Activated CD4-positive, CD25-positive, alpha-beta regulatory T cell treated with anti-CD3 and anti-CD28 coated beads, Interleukin-2, amount 50 U/mL, for 72 hours (primary cell): ENCODE measurements at regions not wholly inside any gene's neighbourhood (a gene's known extent, or its start where the extent isn't known, plus 50 kb on each side); places are given as distances from the start of the nearest gene placed in this dataset.

Experiments
- DNase-seq: peaks from one replicate; pipeline ENCODE4 v3.0.0; 2021

DNA sequence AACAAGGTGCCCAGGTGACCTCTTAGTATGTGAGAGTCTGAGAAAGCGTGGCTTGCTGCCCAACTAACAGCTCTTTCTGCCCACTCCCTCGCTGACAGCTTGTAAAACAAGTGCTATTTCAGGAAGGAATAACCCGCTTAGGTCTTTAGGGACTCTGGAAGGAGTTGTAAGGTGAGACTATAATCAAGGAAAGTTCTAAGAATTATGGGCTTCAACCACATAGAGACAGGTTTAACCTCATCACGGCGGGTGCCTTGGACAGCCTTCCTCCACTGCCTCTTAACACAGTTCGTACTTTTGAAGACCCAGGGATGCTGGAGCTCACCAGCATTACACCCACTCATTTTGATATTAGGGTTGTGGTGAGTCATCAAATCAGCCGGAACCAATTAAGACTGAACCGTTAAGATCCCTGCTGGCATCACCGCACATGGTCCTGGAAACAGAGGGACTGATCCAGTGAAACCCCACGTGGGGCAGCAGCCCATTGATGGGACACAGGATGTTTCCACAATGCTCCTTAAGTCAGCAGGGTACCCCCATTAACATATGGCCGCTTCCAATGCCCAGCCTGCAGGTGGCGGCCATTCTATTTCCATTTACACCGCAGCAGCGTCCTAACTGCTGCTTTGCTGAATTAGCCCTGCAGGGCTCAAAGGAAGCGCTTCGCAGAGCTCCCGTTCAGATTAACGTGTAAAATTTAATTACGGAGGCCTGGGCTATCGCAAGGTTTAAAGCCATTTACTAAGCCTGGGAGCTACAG is 176.6 kb upstream of the SDK2 start:
- no peak for DNase-seq

DNA sequence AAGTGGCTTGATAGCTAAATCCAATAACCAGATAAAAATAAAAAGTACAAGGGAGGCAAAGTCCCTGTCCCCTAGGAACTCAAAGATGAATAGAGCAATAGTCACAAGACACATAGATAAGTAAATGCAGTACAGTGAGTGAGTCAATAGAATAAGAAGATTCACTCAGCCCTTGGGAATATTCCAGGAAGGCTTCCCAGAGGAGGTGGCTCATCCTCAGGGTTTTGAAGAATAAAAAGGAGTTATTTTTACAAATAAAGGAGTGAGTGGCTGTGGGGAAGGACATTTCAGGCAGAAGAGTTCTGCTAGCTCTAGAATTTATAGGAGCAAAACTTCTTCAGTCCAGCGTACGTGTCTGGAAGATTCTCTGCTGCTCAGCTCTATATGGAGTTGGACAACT is 177.4 kb upstream of the SDK2 start:
- DNase-seq = no peak

DNA sequence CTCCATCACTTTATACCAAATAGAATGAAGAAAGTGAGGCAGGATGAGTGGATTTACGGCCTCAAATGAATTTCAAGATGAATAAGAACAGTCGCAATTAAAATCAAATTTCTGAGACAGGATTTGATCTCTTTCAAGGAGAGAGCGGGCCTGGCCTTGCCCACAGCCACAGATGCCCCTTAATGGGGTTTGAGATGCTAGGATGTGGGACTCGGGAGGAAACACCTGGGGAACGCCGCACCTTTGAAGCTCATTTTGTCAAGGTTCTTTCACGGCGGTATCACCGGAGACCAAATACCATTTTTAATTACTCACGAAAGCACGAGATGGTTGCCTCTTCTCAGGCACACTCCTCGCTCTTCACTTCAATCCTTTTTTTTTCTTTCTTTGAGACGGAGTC is 178.1 kb upstream of the SDK2 start:
- DNase-seq = no peak

DNA sequence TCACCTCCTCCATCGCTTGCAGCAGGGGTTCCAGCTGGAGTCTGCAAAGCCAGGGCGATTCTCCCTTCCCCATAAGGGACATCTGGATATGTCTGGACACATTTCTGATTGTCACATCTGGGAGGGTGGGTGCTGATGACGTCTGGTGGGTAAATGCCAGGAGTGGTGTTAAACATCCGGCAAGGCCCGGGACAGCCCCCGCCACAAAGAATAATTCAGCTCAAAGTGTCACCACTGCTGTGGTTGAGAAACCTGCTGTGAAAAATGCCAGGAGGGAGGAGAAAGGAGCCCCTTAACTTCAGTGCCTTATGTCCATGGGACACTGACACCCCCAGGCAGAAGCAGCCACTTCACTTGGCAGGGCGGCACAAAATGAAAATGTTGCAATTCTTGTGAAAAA is 179.4 kb upstream of the SDK2 start:
- no peak for DNase-seq

DNA sequence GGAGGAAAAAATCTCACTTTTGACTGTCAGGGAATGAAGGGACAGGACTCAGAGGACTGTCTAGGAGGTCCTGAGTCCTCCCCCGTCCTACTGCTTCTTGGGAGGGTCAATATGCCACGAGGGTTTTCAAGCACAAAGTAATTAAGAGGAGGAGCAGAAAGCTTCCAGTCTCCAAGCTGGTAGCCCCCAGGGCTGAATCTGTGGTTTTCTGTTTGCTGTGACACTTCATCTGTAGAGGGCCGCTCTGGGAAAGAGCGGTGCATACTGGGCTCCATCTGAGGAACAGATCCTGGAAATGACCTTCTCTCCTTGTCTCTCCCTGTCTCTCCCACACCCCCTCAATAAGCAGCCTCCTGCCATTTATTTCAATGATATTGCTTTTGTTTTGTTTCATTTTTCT is 180.1 kb upstream of the SDK2 start:
- no peak for DNase-seq

DNA sequence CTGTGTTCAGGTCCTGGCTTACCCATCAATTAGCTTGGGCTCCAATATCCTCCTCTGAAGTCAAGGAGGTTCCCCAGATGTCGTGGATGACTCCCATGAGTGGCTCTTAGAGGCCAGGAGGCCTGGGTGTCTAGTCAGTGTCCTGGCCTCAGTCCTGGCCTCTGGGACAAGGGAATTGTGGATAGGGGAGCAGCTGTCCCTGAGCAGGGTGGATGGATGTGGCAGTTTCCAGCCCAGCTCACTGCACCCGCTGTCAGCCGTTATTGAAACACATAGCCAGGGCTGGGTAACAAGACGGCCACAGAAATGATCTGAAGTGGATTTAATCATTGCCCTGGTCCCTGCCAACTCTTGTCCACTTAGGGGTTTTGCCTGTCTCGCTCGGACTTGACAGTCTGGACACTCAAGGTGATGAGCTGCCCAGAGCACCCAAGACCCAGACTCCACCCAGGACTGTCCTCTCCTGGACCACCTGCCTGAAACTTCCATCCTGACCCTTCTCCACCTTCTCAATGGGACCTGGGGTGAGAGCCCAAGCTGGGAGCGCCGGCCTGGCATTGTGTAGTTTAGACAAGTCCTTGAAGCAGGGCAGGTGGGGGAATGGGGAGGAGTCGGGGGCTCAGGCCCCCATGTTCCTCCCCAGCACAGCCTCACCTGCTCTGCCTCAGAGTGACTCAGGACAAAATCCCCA is 182.1 kb upstream of the SDK2 start:
- DNase-seq = no peak

DNA sequence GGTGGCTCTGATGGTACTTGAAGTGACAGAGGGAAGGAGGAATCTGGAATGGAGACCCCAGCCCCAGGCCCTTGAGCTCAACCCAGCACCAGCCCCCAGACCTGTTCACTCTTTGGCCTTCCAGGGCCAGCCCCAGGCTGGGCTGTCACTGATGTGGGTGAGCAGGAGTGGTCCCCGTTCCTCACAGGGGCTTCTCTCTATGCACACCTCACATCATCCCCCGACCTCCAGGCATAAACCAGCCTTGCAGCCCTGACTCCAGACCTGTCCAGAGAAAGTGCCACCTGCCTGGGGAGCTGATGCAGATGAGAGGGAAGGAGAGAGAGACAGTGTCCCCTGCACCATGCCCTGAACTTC is 182.6 kb upstream of the SDK2 start:
- DNase-seq = no peak

DNA sequence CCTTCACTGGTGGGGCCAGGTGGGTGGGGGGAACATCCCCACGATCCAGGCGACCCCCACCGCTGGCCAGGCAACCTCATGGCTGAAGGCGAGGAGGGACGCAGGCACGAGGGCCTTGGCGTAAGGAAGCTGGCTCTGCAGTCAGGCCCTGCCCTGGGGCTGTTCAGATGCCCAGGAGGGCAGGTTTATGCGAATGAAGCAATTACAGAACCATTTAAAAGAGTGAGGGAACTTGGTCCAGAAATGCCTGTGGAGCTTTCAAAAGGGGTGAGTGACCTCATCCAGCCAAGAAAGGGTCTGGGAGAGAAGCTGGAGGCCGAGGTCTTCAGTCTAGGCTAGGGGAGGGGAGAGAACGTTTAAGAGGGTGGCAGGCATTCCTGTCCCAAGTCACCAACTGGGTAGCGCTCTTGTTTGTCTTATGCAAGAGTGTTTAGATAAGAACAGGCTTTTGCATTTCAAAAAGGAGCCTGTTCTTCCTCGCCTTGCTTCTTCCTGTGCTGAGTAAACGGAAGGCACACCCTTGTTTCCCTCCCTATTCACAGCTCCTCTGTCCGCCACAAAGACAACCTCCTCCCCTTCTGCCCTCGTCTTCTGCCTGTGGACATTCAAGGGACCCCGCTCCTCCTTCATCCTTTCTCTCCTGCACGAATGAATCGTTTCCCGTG is 183.5 kb upstream of the SDK2 start:
- DNase-seq = no peak

DNA sequence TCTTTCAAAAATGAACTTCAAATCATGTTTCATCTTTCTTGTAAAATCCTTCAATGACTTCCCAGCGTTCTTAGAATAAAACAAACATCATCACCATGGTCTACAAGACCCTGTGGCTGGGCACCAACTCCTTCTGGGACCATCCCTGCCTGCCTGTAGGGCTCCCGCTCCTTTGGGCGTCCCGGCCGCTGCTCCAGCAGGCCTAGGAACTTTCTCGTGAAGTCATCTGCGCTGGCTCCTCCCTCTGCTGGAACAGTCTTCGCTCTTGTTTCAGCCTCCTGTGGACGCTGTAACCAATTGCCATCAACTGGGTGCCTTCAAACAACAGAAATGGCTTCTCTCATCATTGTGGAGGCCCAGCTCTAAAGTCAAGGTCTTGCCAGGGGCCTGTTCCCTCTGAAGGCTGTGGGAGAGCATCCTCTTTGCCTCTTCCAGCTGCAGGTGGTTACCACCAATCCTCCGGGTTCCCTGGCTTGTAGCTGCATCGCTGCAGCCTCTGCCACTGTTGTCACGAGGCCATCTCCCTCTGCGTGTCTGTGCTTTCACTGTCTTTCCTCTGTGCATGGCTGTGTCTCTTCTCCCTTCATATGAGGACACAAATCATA is 185.5 kb upstream of the SDK2 start:
- no peak for DNase-seq

DNA sequence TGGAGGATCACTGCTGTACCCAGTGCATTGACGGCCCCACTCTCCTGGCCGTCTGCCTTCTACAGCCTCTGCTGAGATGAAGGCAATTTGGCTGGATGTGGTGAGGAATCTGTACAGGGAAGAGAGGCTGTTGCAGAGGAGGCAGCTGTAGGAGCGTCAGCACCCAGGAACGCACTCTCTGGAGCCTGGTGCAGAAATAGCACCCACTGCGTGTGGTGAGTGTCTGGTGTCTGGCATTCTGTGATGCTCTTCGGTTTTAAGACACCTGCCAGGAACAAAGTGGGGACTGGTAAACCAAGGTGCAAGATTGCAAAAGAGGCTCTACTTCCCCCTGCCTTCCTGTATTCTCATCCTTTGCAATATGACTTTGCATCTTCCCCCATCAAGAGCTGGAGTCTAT is 187.5 kb upstream of the SDK2 start:
- DNase-seq = no peak

DNA sequence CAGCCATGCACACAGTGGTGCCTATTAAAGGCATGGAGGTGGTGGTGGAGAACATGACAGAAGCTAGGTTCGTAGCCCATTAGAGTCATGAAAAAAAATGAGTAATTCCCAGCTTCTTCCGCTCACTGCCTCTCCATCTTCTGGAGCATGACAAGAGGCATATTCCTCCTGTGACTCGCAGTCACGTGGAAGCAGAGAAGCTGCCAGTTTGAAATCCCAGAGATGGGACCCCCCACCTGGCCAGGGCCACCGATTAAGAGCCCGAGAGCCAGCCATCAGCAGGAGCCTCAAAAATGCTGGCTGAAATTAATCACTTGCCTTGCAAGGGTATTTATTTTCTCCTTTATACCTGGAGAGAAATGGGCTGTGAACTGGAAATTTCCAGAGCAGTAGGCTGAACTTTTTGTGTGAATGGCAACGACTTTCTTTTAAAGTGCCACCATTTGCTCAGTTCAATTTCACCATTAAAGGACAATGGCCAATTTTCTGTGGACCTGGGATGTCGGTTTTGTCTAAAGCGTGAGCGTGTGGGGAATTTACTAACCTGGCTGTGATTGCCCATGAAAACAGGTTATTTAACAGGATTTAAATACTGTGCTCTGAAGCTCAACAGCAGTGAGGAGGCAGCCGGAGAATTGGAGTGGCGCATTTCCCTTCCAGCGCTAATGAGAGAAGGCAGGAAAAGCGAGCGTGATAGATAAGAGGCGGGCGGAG is 189.7 kb upstream of the SDK2 start:
- no peak for DNase-seq

DNA sequence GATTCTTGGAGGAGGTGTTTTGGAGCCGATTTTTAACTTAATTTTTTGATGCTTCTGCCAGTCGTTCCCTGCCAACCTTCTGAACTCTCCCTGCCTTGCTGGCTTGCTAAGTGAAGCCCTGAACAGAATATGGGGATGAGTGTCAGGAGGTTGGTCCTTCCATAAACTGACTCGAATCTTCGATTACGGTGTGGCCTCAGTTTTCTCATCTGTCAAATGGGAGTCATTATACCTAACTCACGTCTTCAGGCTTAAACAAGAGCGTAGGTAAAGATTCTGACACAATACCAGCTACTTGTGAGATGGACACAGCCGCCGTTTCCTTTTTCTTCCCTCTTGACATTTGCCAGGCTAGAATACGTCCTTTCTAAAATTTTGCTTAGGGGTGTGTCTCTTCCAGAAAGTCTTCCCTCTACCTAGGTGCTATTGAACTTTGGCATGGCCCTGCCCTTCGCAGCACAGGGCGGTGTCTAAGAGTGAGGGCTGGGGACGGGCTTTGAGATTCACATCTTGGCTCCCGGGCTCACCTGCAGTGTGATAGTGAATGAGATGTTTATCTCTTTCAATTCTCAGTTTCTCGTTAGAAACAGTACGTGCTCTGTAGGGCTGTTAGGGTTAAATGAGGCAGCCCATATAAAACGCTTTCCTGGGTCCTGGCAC is 190.6 kb upstream of the SDK2 start:
- no peak for DNase-seq

DNA sequence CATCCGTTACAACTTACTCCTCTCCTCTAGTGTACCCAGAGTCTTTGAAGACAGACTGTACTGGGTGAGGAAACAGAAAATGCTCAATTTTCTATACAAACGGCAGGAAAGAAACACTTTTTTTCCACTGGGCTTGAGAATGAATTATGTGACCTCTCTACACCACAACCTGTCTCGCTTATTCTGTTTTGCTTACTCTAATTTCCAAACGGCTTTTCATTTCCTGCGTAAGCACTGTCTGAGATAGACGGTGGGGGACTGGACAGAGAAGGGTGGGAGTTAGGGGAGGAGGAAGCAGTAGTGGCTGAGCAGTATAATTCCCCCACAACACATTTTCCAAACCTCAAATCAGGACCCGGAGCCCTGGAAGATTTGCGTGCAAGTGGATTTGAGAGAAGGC is 191.4 kb upstream of the SDK2 start:
- no peak for DNase-seq

DNA sequence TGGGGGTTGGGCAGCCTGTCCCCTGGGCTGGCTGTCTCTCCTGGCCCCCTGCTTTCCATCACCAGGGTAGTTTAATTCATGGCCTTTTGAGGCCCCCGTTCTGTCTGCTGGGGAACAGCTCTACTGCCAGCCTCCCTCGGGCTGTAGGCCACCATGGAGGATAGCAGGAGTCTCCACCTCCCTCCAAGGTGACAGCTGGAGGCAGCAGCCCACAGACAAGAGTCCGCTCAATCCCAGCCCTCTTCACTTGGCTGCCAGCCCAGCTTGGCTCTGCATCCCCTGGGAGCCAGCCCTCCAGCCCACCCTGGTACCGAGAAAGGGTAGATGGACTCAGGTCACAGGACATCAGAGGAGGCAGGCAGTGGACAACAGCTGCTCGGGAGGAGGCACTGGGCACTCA is 194.6 kb upstream of the SDK2 start:
- no peak for DNase-seq

DNA sequence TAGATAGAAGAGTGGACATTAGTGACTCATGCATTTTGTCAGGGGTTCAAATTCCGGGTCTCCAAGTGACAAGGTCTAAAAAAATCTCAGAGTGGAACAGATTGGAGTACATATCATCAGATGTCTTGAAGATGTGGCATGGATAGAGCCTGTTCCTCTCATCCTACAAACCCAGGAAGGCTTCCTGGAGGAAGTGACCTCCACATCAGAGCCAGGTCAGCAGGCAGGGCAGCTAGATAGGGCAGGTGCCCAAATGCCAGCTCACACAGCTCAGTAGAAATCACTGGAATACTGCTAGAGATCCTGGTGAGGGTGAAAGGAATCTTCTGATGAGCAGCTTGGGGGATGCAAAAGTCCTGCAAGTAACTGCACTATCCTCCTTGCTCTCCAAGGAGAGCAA is 196.6 kb upstream of the SDK2 start:
- no peak for DNase-seq

DNA sequence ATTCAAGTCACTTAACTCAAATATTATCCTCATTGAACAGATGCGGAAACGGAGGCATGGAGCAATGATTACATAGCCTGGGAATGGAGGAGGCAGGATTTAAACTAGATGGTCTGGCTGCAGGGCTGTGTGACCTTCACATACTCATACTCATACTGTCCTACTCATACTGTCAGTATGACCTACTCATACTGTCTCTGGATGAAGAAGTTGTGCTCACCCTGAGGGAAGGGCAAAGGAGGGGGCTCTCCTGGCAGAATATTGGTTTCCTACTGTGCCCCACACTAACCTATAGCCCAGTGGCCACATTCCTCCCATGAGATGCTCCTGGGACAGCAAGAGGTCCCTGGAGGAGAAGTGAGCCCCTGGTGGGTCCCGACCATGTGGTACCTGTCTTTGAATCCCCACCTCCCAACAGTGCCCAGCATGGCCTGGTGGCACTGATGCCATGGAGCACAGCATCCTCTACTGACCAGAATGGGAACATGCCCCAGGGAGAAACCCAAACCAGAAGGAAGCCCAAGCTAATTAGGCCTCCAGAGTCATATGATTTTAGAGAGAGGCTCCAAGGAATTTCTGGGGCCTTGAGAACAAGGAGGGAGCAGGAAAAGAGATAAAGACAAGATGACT is 197.3 kb upstream of the SDK2 start:
- DNase-seq = no peak

DNA sequence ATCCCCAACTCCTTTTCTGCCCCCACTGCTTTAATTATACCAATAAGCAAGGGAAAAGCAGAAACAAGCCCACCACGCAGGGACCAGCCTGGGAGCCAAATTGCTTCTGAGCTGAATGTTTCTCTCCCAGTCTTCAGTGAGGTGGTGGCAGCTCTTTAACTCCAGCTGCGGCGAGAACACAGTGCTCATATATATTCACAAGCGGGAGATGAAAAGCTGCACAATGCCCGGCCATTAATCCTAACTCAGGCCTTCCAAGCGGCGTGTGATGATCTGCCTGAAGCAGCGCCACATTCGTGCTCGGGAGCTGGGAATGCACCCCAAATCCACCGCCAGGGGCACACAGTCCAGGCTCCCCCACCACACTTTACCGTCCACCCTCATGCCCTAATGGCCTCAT is 203.7 kb upstream of the SDK2 start:
- DNase-seq = no peak

DNA sequence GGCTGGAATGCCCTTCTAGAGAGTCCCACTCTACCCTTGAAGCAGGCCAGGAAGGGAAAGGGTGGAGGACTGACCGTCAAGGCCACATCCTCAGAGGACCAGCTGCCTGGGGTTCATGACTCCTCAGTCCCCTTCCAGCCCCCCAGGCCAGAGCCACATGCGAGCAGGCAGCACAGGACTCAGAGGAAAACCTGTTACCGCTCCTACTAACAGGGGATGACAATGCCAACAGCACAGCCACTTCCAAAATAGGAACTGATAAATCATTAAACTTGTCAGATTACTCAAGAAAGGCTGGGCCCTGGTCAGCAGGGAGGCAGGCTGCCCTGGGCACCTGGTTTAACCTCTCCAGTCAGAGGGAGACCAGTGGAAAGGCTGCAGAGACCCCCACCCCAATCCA is 206.2 kb upstream of the SDK2 start:
- DNase-seq = no peak

DNA sequence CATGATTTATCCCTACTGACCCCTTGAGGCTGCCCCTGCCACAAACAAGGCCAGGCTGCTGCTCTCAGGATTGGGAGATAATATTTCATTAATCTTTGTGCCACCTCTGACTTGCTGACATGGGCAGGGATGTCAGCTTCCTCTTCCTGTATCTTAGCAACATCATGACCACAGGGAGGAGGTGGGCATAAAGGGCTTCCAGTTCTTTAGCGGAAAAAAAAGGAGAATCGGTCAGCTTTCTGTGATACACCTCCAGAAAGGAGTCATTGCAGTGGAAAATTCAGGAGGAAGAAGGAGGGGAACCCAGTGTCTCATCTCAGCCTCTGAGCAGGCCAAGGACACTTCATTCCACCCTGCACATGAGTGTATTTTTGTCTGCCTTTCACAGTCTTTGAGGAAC is 206.8 kb upstream of the SDK2 start:
- no peak for DNase-seq

DNA sequence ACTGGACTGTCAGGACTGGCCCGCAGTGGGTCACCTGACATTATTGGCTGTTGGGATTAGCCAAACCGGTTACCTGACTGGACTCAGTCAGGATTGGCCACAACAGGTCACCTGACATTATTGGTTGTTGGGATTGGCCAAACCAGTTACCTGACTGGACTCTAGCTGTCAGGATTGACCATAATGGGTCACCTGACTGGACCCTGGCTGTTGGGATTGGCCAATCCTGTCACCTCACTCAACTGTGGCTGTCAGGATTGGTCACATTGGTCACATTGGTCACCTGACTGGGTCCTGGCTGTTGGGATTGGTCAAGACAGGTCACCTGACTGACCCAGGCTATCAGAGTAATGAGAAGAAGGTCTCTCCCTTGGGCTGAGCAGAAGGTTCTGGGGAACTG is 207.7 kb upstream of the SDK2 start:
- DNase-seq = no peak

DNA sequence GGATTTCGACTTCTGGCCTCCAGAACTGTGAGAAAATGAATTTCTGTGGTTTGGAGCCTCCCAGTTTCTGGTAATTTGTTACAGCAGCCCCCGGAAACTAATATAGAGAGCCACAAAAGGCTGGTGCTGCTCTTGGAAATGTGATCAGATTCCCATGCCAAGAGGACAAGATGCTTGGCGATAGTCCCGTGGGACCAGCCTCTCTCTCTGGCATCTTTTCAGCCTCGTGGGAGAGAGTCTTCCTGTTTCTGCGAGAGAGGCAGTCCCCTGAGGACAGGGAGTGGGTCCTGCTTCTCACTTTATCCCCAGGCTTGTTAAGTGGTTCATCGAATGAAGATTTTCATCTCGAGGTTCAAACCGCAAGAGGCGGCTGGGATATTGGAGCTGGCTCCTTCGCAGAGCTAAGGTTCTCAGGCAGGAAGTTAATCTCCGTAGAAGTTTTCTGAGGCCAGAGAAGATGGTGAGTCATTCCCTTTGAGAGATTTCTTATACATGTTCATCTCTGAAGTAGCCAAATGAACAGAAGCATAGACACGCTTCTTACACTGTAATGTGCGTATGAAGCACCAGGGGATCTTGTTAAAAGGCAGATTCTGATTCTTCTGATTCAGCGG is 211.6 kb upstream of the SDK2 start:
- DNase-seq = no peak

DNA sequence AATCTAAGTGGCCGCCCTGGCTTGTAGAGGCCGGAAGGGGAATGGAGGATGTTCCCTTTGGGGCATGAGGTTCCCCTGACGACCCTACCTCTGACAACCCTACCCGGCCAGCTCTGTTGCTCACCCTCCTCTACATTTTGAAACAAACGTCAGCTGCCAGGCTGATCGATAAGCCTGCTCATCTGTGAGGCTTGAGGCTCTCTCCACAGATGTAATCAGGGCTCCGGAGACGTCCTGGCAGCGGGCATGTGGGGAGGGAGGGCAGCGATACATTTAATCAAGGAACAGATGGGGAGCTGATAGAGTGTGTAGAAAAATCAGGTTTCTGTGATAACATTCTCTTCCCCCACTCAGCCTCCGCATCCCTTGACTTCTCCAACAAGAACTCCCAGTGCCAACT is 212.3 kb upstream of the SDK2 start:
- no peak for DNase-seq
